ENCODE measurements at regions not wholly inside any gene's neighbourhood (a gene's known extent, or its start where the extent isn't known, plus 50 kb on each side); places are given as distances from the start of the nearest gene placed in this dataset.

DNA sequence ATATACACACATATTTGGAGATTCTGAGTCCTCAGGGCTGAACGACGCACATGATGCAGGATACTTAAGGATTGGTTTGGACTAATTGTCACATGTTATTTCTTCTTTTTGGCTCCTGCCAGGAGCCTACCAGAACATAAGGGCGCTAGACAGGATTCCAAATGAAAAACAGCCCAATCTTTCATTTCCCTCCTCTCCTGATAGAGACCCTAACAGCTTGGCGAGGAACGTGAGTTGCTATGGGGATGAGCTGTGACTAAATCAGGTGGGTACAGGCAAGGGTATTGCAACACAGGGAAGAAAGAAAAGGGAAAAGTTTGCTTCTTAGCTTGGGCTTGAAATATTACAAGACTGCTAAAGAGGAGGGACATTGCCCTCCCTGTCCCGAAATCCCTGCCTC lies 109.9 kb downstream of the AIPL1 start:
- no peak for DNase-seq (ENCODE audit: low spot score)

DNA sequence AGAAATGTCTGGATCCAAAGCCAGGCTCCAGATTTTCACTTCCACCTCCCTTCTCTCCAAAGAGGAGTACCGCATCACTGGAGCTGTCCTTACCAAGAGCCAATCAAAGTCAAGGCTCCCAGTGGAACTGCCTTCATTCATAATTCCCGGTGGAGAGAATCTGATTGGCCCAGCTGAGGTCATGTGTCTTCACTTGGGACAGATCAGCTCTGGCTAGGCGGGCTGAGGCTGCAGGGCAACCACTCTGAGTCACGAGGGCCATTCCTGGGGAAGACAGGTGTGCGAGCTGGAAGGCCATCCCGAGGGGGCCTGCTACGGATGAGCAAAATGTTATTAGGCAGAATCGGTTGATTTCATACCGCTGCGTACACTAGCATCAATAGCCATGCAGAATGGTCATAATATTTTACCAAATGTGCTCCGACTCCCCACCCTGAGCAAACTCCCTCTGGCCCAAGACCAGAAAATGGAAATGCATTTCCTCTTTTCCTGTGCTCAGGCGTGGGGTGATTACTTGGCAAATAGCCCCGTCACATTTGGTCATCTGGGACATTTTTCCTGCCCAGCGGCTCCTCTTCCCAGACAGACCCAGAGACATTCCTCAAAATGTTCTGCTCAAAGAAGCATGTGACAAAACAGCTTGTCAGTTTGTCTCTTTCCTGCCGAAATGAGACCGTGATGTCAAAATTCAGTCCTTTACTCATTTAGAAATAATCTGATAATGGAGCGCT lies 111.1 kb downstream of the AIPL1 start:
- DNase-seq (ENCODE audit: low spot score): peak; percentile 33

- DNase-seq (ENCODE audit: low spot score): no peak
Observed at GRCh38 chr17:6322316-6322715, 112.6 kb downstream of the AIPL1 start.

GRCh38 chr17:6314311-6314710 lies 120.6 kb downstream of the AIPL1 start:
- no peak for DNase-seq (ENCODE audit: low spot score)

DNA sequence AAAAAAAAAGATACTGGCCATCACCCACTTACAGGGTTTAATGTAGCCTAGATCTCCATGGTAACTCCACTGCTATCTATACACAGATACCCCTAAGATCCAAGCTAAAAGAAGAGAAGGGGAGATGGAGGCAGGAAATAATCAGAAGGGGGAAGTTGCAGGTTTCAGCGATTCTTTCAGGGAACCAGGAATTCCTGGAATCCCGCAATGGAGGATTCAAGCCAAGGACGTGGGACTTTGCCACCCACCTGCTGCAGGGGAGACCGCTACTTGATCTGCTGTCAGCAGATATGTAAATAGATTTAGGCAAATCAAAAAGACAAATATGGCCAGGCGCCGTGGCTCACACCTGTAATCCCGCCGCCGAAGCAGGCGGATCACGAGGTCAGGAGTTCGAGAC lies 121.1 kb downstream of the AIPL1 start:
- no peak for DNase-seq (ENCODE audit: low spot score)

GRCh38 chr17:6306820-6307219 lies 128.1 kb downstream of the AIPL1 start:
- DNase-seq (ENCODE audit: low spot score): no peak

- no peak for DNase-seq (ENCODE audit: low spot score)
Observed at GRCh38 chr17:6305613-6306360, 129.1 kb downstream of the AIPL1 start.

GRCh38 chr17:6304894-6305612 lies 129.9 kb downstream of the AIPL1 start:
- DNase-seq (ENCODE audit: low spot score): no peak

DNA sequence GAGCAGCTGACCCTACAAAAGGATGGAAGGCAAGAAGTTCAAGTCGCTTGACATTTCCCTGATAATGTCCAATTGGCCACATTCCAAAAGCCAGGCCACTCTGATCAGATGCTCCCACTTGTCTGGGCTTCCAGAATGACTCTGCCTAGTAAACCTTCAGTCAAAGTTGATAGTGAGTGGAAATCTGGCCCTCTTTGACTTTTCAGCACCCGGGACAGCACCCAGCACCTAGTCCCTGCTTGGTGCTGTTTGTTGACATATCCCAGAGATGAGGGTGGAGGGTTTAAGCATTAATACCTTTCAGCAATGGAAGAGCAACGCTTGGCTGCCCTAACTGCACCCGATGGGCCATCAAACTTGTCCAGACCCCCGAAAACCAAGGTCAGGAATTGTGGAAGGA lies 131.3 kb downstream of the AIPL1 start:
- DNase-seq (ENCODE audit: low spot score): peak; percentile 45

DNA sequence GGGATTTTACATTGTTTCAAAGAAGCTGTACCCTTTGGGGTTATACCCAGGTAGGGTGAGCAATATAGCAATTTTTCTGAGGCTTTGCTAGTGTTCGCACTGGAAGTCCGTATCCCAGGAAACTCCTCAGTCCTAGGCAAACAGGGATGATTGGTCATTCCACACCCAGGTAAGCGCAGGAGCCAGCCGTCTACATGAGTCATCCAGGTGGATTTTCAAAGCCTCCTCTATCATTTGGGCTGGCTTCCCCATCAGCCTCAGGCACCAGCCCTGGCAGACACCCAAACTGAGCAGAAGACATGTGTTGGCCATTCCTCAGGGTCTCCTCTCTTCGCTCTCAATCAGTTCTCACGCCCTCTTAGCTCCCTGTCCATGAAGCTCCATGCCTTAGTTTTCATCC lies 135.6 kb downstream of the AIPL1 start:
- no peak for DNase-seq (ENCODE audit: low spot score)

DNA sequence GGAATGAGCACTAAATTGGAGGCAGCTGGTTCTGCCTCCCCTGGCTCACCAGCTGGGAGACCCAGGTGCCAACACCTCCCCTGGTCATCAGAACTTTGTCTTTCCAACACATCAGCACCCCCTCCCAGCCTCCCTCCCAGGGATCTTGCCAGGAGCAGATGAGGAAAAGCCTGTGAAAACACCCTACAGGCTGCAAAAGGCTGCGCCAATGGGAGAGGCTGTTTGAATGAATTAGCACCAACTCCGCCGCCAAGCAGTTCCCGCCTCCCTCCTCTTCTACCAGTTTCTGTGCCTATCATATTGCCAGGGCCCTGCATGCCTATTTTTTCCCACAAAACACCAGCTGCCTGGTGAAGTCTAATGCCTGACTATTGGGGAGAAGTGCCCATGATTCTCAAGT lies 137.0 kb downstream of the AIPL1 start:
- no peak for DNase-seq (ENCODE audit: low spot score)

- DNase-seq (ENCODE audit: low spot score): no peak
Observed at GRCh38 chr17:6297119-6297518, 137.8 kb downstream of the AIPL1 start.

- no peak for DNase-seq (ENCODE audit: low spot score)
Observed at GRCh38 chr17:6290488-6291196, 144.3 kb downstream of the AIPL1 start.

DNA sequence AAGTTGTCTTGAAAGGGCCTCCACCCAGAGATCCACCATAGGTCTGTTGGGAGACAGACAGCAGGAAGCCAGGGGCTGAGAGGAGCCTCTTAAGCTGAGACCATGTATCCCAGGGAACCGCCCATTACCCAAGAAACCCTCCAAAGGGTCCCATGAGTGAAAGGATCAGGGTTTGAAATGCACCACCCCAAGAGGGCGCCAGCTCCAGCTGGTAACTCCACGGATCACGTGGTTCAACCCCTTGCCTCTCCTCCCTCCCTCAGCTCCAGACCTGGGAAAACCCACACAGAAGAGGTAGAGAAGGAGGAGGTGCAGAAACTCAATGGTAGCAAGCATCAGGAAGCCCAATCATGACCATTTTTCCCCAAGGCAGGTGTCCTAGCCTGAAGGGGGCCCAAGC lies 148.7 kb downstream of the AIPL1 start:
- DNase-seq (ENCODE audit: low spot score): no peak

GRCh38 chr17:6285486-6285885 lies 149.4 kb downstream of the AIPL1 start:
- DNase-seq (ENCODE audit: low spot score): no peak

GRCh38 chr17:6279659-6280058 lies 155.3 kb downstream of the AIPL1 start:
- DNase-seq (ENCODE audit: low spot score): peak; percentile 15

DNA sequence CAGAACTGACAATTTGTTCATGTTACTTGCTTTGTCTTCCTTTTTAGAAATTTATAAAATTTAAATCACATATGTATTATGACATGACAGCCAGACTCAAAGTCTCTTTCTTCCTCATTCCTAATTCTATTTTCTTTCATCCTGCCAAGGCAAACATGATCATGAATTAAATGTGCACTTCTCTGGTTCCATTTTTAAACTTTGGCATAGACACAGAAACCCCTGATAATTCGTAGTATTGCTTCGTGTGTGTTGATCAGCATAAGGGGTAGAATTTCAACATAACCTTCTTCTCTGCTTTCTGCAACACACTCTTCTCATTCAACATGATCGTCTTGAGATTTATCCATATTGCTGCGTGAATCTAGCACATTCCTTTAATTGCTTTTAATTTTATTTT lies 156.5 kb downstream of the AIPL1 start:
- no peak for DNase-seq (ENCODE audit: low spot score)

- no peak for DNase-seq (ENCODE audit: low spot score)
Observed at GRCh38 chr17:6276711-6277110, 158.2 kb downstream of the AIPL1 start.

DNA sequence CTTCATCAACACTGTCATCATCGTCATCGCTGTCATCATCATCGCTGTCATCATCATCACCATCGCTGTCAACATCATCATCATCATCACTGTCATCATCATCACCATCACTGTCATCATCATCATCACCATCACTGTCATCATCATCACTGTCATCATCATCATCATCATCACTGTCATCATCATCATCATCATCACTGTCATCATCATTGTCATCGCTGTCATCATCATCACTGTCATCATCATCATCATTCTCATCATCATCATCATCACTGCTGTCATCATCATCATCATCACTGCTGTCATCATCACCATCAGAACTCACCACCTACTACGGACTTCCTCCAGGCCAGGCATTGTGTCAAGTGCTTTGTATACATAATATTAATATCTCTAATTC lies 160.6 kb downstream of the AIPL1 start:
- no peak for DNase-seq (ENCODE audit: low spot score)

GRCh38 chr17:6269478-6269877 lies 165.4 kb downstream of the AIPL1 start:
- peak; percentile 32 for DNase-seq (ENCODE audit: low spot score)

GRCh38 chr17:6261466-6261865 lies 173.5 kb downstream of the AIPL1 start:
- no peak for DNase-seq (ENCODE audit: low spot score)

DNA sequence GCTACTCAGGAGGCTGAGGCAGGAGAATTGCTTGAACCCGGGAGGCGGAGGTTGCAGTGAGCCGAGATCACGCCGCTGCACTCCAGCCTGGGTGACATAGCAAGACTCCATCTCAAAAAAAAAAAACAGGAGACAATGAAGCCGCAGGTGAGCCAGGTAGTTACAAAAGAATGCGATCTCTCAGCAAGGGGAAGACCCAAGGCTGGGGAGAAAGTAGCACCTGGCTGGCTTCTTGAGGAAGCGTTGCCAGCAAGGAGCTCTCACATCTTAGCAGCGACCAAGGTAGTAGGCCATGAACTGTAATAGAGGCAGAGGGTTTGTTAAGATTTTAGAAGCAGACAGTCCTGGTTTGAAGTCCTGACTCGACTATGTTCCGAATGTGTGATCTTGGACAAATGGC lies 175.0 kb downstream of the AIPL1 start:
- DNase-seq (ENCODE audit: low spot score): no peak

All from A172 (cell line).